NCI-H748 (cell line): ENCODE measurements at regions not wholly inside any gene's neighbourhood (a gene's known extent, or its start where the extent isn't known, plus 50 kb on each side); places are given as distances from the start of the nearest gene placed in this dataset.

Experiments used
- DNase-seq: peaks from one replicate; lab custom pipeline; 2025; ENCODE audit not compliant: unreplicated experiment; lab: John Stamatoyannopoulos, UW

GRCh38 chr1:164092603-164093353, 466.2 kb upstream of the PBX1 start:
- DNase-seq = no peak

GRCh38 chr1:164093543-164093942, 465.4 kb upstream of the PBX1 start:
- DNase-seq = no peak

- no peak for DNase-seq
Measured at GRCh38 chr1:164101802-164102201, 457.2 kb upstream of the PBX1 start.

- DNase-seq = no peak
Measured at GRCh38 chr1:164131949-164132348, 427.0 kb upstream of the PBX1 start.

GRCh38 chr1:164137273-164137925, 421.6 kb upstream of the PBX1 start:
- peak; percentile 98 for DNase-seq

GRCh38 chr1:164141797-164142196, 417.2 kb upstream of the PBX1 start:
- DNase-seq = no peak

- no peak for DNase-seq
Measured at GRCh38 chr1:164154622-164155021, 404.4 kb upstream of the PBX1 start.

- DNase-seq = no peak
Measured at GRCh38 chr1:164155347-164155746, 403.6 kb upstream of the PBX1 start.

- no peak for DNase-seq
Measured at GRCh38 chr1:164163289-164163849, 395.6 kb upstream of the PBX1 start.

- DNase-seq = no peak
Measured at GRCh38 chr1:164165466-164165865, 393.5 kb upstream of the PBX1 start.

- peak; percentile 48 for DNase-seq
Measured at GRCh38 chr1:164166454-164166853, 392.5 kb upstream of the PBX1 start.

GRCh38 chr1:164177118-164177517, 381.9 kb upstream of the PBX1 start:
- DNase-seq = no peak

- no peak for DNase-seq
Measured at GRCh38 chr1:164180824-164181223, 378.2 kb upstream of the PBX1 start.

- DNase-seq = no peak
Measured at GRCh38 chr1:164183854-164184635, 374.9 kb upstream of the PBX1 start.

GRCh38 chr1:164186881-164187280, 372.1 kb upstream of the PBX1 start:
- DNase-seq = no peak

- DNase-seq = no peak
Measured at GRCh38 chr1:164188497-164188896, 370.5 kb upstream of the PBX1 start.

GRCh38 chr1:164191191-164191590, 367.8 kb upstream of the PBX1 start:
- DNase-seq = no peak

- no peak for DNase-seq
Measured at GRCh38 chr1:164210211-164210739, 348.7 kb upstream of the PBX1 start.

GRCh38 chr1:164223378-164223777, 335.6 kb upstream of the PBX1 start:
- no peak for DNase-seq

GRCh38 chr1:164225011-164225410, 334.0 kb upstream of the PBX1 start:
- no peak for DNase-seq

- DNase-seq = no peak
Measured at GRCh38 chr1:164226977-164227376, 332.0 kb upstream of the PBX1 start.
